Panc1 (cell line): ENCODE measurements at regions not wholly inside any gene's neighbourhood (a gene's known extent, or its start where the extent isn't known, plus 50 kb on each side); places are given as distances from the start of the nearest gene placed in this dataset.

Source experiments
- CTCF ChIP-seq: fragments of 450-650 bp; IDR thresholded peaks from 2 replicates; pipeline ENCODE4 v1.5.1; 2017; ENCODE audit warnings: mild to moderate bottlenecking
- POLR2AphosphoS5 ChIP-seq: IDR thresholded peaks from 2 replicates; pipeline ENCODE4 v1.6.1; 2012; ENCODE audit warnings: mild to moderate bottlenecking, low read depth, low read length, moderate library complexity

- TF ChIP-seq CTCF (no peak), POLR2AphosphoS5 (no peak)
Measured at GRCh38 chr19:28558783-28559182, 654.2 kb downstream of the UQCRFS1 start.
